Body of pancreas (tissue), 4 donors: ENCODE measurements at regions not wholly inside any gene's neighbourhood (a gene's known extent, or its start where the extent isn't known, plus 50 kb on each side); places are given as distances from the start of the nearest gene placed in this dataset.

ENCODE experiments used
- ATAC-seq: fragments of 150-250 bp; one replicate; pipeline ENCODE4 v1.9.1; 2016
- DNase-seq, 4 donors: peaks; one replicate each; pipeline ENCODE4 v3.0.0-alpha.2; 2019
- H3K27ac ChIP-seq, 4 donors: fragments of 200-600 bp; sonication (generic); 1 replicate in 3 of 4; 2 replicates in 1 of 4; pipeline versions ENCODE4 v1.5.1 to v1.6.1; 2016 to 2019; ENCODE audit warnings: mild to moderate bottlenecking in 1 of 4, mixed read lengths in 1 of 4, moderate library complexity in 1 of 4
- H3K27me3 ChIP-seq, 2 donors: fragments of 200-600 bp; sonication (generic); one replicate each; pipeline ENCODE4 v1.6.0; 2016; ENCODE audit warnings: mild to moderate bottlenecking in 1 of 2
- H3K36me3 ChIP-seq, 2 donors: fragments of 200-600 bp; sonication (generic); replicated peaks in 1 of 2; 2 replicates each; pipeline ENCODE4 v1.5.1; 2016; ENCODE audit warnings: low read depth in 2 of 2; ENCODE audit not compliant: insufficient read depth in 1 of 2
- H3K4me1 ChIP-seq: fragments of 200-600 bp; sonication (generic); one replicate; pipeline ENCODE4 v1.6.0; 2016
- H3K4me3 ChIP-seq, 2 donors: fragments of 200-600 bp; sonication (generic); 1 replicate in 1 of 2; 2 replicates in 1 of 2; pipeline ENCODE4 v1.5.1; 2016 to 2019
- H3K9me3 ChIP-seq, 3 donors: fragments of 200-600 bp; sonication (generic); 1 replicate in 2 of 3; 2 replicates in 1 of 3; pipeline ENCODE4 v1.5.1; 2016
- POLR2A ChIP-seq, 3 donors: fragments of 450-650 bp; IDR thresholded peaks; one replicate each; pipeline ENCODE4 v1.6.1; 2016; ENCODE audit warnings: antibody characterized with exemption in 3 of 3, mild to moderate bottlenecking in 2 of 3
- WGBS, 2 donors: methylation state at CpG; one replicate each; pipeline ENCODE4 v1.1.5; 2017; 5-methylcytosine and 5-hydroxymethylcytosine counted together
- intact Hi-C: fragments of 100-400 bp; cut with DNase I; formaldehyde crosslinking; loops from one replicate; pipeline ENCODE4 v1.15.1; 2023
- TF ChIP-seq, protein P1 (sequence below), 7 experiments: fragments of 450-650 bp in 4 of 7; fragments of 200-600 bp in 3 of 7; sonication (generic) in 3 of 7; IDR thresholded peaks; one replicate each; pipeline ENCODE4 v1.5.1; 2016 to 2019; ENCODE audit warnings: antibody characterized with exemption in 7 of 7

DNA sequence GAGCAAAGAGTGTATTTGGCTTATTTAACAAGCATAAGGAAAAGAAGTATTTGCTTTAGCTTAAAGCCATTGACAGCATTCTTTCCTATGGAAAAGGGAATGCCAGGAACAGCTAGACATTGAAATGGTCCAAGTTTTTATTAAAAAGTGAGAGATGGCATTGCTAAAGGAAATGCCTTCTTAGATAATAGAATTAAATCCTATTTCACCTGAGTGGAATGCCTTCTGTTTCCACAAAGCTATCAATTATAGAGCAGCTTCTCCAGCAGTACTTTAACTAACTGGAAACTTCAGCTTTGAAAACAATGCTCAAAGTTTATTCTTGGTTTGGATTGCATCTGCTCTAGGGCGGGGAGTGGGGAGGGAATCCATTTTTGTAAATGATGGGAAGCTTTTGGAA, 85.1 kb upstream of the CNKSR3 start:
- intact Hi-C loops, result no loop called here
- Histone ChIP-seq H3K4me1 (peaks cover 38% of the 10 kb centered on the region), H3K27ac (no peak overlapping the region), H3K36me3 (no peaks in the 10 kb centered on the region), H3K27me3 (no peaks in the 10 kb centered on the region), H3K4me3 (no peak overlapping the region), H3K9me3 (no peaks in the 10 kb centered on the region)
- DNase-seq (no peak), ATAC-seq (no peak)
- TF ChIP-seq, protein P1, sequence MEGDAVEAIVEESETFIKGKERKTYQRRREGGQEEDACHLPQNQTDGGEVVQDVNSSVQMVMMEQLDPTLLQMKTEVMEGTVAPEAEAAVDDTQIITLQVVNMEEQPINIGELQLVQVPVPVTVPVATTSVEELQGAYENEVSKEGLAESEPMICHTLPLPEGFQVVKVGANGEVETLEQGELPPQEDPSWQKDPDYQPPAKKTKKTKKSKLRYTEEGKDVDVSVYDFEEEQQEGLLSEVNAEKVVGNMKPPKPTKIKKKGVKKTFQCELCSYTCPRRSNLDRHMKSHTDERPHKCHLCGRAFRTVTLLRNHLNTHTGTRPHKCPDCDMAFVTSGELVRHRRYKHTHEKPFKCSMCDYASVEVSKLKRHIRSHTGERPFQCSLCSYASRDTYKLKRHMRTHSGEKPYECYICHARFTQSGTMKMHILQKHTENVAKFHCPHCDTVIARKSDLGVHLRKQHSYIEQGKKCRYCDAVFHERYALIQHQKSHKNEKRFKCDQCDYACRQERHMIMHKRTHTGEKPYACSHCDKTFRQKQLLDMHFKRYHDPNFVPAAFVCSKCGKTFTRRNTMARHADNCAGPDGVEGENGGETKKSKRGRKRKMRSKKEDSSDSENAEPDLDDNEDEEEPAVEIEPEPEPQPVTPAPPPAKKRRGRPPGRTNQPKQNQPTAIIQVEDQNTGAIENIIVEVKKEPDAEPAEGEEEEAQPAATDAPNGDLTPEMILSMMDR (IDR thresholded peaks at IDR 0.05), result no peak
- no peak for TF ChIP-seq POLR2A (IDR thresholded peaks at IDR 0.05)
- 87 to 100% methylated on average over 1 of the region's 1 CpG for WGBS, 2 donors

DNA sequence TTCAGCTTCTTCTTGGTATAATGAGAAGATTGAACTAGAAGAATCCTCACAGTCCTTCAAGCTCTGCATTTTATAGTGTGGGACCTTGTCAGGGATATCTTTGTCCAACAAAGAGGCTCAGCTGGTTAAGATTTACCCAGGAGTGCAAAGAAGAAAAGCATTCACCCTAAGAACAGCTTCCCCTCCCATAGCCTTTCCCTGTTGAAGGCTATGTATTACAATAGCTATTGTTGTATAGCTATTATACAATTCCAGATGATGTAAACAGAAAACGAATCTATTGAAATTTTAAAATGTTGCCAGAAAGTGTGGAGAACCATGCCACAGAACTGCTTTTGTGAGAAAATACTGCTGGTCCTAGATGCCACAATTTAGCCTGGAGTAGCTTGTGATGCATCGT, 85.5 kb upstream of the CNKSR3 start:
- Histone ChIP-seq H3K4me1 (peaks cover 33% of the 10 kb centered on the region), H3K36me3 (no peaks in the 10 kb centered on the region), H3K27me3 (no peaks in the 10 kb centered on the region), H3K27ac (no peak overlapping the region), H3K9me3 (no peaks in the 10 kb centered on the region), H3K4me3 (no peak overlapping the region)
- TF ChIP-seq, protein P1 (IDR thresholded peaks at IDR 0.05), result no peak
- intact Hi-C loops, result no loop called here
- ATAC-seq, result no peak
- WGBS, 2 donors, result 74 to 94% methylated on average over 2 of the region's 2 CpGs
- no peak for DNase-seq

DNA sequence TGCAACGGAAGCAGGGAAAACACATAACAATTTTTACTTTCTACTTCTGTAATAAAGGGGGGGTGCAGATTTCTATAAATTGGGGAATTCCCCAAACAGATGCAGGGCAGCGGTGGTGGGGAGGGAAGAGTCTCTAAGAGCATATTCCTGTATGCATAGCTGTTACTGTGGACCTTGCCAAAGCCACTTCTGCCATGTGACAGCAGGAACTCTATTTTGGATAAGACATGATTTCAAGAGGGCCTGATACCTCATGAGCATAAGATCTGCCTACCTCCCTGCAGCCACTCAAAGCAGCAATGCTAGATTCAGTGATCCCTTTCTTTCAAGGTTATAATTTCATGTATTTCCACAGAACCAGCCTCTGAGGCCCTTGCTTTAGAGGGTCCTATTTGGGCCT, 86.2 kb upstream of the CNKSR3 start:
- no peaks in the 10 kb centered on the region for H3K36me3 ChIP-seq
- no peak overlapping the region for H3K4me3 ChIP-seq
- DNase-seq, result no peak
- H3K27ac ChIP-seq, result no peak overlapping the region
- ATAC-seq, result no peak
- WGBS, 2 donors, result 90 to 97% methylated on average over 2 of the region's 2 CpGs
- H3K27me3 ChIP-seq, result no peaks in the 10 kb centered on the region
- no peak for TF ChIP-seq POLR2A (IDR thresholded peaks at IDR 0.05)
- TF ChIP-seq, protein P1 (IDR thresholded peaks at IDR 0.05), result no peak
- H3K4me1 ChIP-seq, result peaks cover 26% of the 10 kb centered on the region
- no peaks in the 10 kb centered on the region for H3K9me3 ChIP-seq
- intact Hi-C loops, result no loop called here

DNA sequence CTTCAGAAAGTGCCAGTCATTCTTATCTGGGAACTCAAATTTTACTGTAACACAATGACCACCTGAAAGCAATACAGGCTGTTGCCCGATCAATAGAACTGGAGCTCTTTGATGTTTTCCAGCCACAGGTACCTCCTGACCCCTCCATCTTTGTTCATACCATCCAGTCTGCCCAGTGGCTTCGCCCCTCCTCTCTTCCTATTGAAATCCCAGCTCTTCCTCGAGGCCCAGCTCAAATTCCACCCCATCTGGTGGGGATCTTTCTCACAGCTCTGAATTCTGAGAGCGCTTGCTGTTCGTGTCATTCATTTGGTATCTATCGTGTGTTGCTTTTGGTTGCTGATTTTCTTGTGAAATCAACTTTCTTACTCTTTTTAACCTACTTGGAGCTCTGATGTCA, 87.9 kb upstream of the CNKSR3 start:
- TF ChIP-seq POLR2A (IDR thresholded peaks at IDR 0.05), result no peak
- TF ChIP-seq, protein P1 (IDR thresholded peaks at IDR 0.05), result no peak
- H3K4me1 ChIP-seq, result peaks cover 9% of the 10 kb centered on the region
- H3K4me3 ChIP-seq, result no peak overlapping the region
- no peak for DNase-seq
- WGBS, 2 donors, result 91 to 96% methylated on average over 6 of the region's 6 CpGs
- no peaks in the 10 kb centered on the region for H3K9me3 ChIP-seq
- ATAC-seq, result no peak
- H3K27ac ChIP-seq, result no peak overlapping the region
- intact Hi-C loops, result no loop called here
- no peaks in the 10 kb centered on the region for H3K27me3 ChIP-seq
- H3K36me3 ChIP-seq, result no peaks in the 10 kb centered on the region

DNA sequence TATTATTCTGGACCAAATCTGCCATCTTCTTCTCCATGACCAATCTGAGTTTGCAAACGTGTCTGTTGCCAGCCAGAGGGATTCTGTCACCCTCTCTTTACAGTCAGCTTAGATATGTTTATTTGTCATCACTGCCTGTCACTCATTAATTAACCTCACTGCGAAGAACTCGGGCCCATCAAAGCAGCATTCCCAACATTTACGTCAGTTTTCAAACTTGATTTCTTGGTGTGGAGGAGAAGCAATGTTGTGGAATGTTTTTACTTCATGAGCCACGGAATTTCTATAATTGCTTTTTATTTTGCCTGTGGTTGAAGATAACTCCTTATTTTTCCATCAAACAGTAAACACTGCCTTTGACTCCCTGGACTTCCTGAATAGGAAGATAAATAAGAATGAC, 91.8 kb upstream of the CNKSR3 start:
- ATAC-seq (no peak), DNase-seq (no peak)
- 69 to 72% methylated on average over 5 of the region's 5 CpGs for WGBS, 2 donors
- H3K36me3 ChIP-seq, result no peaks in the 10 kb centered on the region
- H3K4me3 ChIP-seq, result no peak overlapping the region
- TF ChIP-seq POLR2A (IDR thresholded peaks at IDR 0.05), result no peak
- TF ChIP-seq, protein P1 (IDR thresholded peaks at IDR 0.05), result no peak
- H3K27ac ChIP-seq, result no peak overlapping the region
- H3K27me3 ChIP-seq, result no peaks in the 10 kb centered on the region
- no peaks in the 10 kb centered on the region for H3K9me3 ChIP-seq
- intact Hi-C loops, result no loop called here
- no peaks in the 10 kb centered on the region for H3K4me1 ChIP-seq
